Endothelial cell of umbilical vein (primary cell): ENCODE measurements at regions not wholly inside any gene's neighbourhood (a gene's known extent, or its start where the extent isn't known, plus 50 kb on each side); places are given as distances from the start of the nearest gene placed in this dataset.

Source experiments
- BruUV-seq: library from RNA; stranded (reverse); fragments of 400-500 nt; replicated peaks from 2 replicates; lab custom pipeline; 2021; lab: Mats Ljungman, UMichigan
- CTCF ChIA-PET: fragments of 300-600, 350-600 bp; sonication (Branson Sonifier 250); formaldehyde crosslinking; loops from one replicate; lab custom pipeline; 2021; ENCODE audit warnings: antibody characterized with exemption, inconsistent platforms; lab: Charles Lee
- POLR2A ChIA-PET: fragments of 300-600, 350-600 bp; sonication (Branson Sonifier 250); formaldehyde crosslinking; loops from one replicate; lab custom pipeline; 2021; ENCODE audit warnings: antibody characterized with exemption, inconsistent platforms; lab: Charles Lee
- DNase-seq: peaks from one replicate; pipeline ENCODE4 v3.0.0-alpha.2; 2011; ENCODE audit warnings: low read depth, low spot score
- FAIRE-seq: peaks from 2 replicates; lab custom pipeline; 2011; peaks lifted over from hg19 to GRCh38; lab: Jason Lieb, UNC
- H2AFZ ChIP-seq: 2 replicates; pipeline ENCODE4 v1.6.0; 2012; ENCODE audit warnings: low read depth, low read length, control low read depth, inconsistent platforms
- H3K27ac ChIP-seq: 2 replicates; pipeline ENCODE4 v1.5.1; 2011; ENCODE audit warnings: low read depth, mild to moderate bottlenecking, control low read depth, low read length, moderate library complexity; ENCODE audit not compliant: insufficient read depth
- H3K27me3 ChIP-seq, 2 experiments: 2 replicates each; pipeline versions ENCODE4 v1.6.0 to v1.6.1; 2011; ENCODE audit warnings: low read length in 2 of 2, mixed read lengths in 1 of 2; ENCODE audit not compliant: control insufficient read depth in 2 of 2, insufficient read depth in 2 of 2
- H3K36me3 ChIP-seq, 2 experiments: 2 replicates in 1 of 2; 3 replicates in 1 of 2; pipeline ENCODE4 v1.5.1; 2011; ENCODE audit warnings: low read length in 2 of 2, mild to moderate bottlenecking in 1 of 2, moderate library complexity in 1 of 2; ENCODE audit not compliant: control insufficient read depth in 2 of 2, insufficient read depth in 2 of 2; ENCODE audit errors: extremely low read depth in 1 of 2
- H3K4me1 ChIP-seq: 3 replicates; pipeline ENCODE4 v1.5.1; 2011; ENCODE audit warnings: mild to moderate bottlenecking, low read length; ENCODE audit not compliant: control insufficient read depth, insufficient read depth; ENCODE audit errors: extremely low read depth
- H3K4me2 ChIP-seq: 2 replicates; pipeline ENCODE4 v1.6.1; 2011; ENCODE audit warnings: low read length, control low read depth, mixed read lengths; ENCODE audit not compliant: insufficient read depth
- H3K4me3 ChIP-seq, 3 experiments: fragments of 200-600 bp in 1 of 3; sonication (generic), shearing (Covaris generic) in 1 of 3; replicated peaks in 1 of 3; 2 replicates each; pipeline ENCODE4 v1.5.1; 2011 to 2016; ENCODE audit warnings: control low read depth in 3 of 3, low read length in 3 of 3, mild to moderate bottlenecking in 2 of 3, inconsistent platforms in 1 of 3, low read depth in 1 of 3, moderate library complexity in 1 of 3; ENCODE audit not compliant: insufficient read depth in 1 of 3
- H3K79me2 ChIP-seq: 2 replicates; pipeline ENCODE4 v1.6.0; 2012; ENCODE audit warnings: low read length, inconsistent platforms; ENCODE audit not compliant: control insufficient read depth, insufficient read depth
- H3K9ac ChIP-seq: replicated peaks from 2 replicates; pipeline ENCODE3; 2011; ENCODE audit warnings: low read length, control low read depth; ENCODE audit not compliant: insufficient read depth; ENCODE audit errors: extremely low read depth
- H3K9me1 ChIP-seq: replicated peaks from 3 replicates; pipeline ENCODE4 v1.6.0; 2011; ENCODE audit warnings: mild to moderate bottlenecking, low read length; ENCODE audit not compliant: control insufficient read depth, insufficient read depth; ENCODE audit errors: extremely low read depth
- H3K9me3 ChIP-seq: replicated peaks from 2 replicates; pipeline ENCODE4 v1.5.1; 2012; ENCODE audit warnings: low read length, inconsistent platforms; ENCODE audit not compliant: control insufficient read depth, insufficient read depth
- H4K20me1 ChIP-seq: replicated peaks from 2 replicates; pipeline ENCODE3; 2011; ENCODE audit warnings: mild to moderate bottlenecking, low read length; ENCODE audit not compliant: control insufficient read depth, insufficient read depth; ENCODE audit errors: extremely low read depth
- EZH2 ChIP-seq: IDR thresholded peaks from 2 replicates; pipeline ENCODE4 v1.6.1; 2012; ENCODE audit warnings: borderline replicate concordance, low read depth, mild to moderate bottlenecking, moderate library complexity, low read length, inconsistent platforms; ENCODE audit not compliant: severe bottlenecking
- FOS ChIP-seq: IDR thresholded peaks from 2 replicates; pipeline ENCODE4 v1.6.1; 2011; ENCODE audit warnings: mild to moderate bottlenecking, low read length, moderate library complexity, borderline replicate concordance; ENCODE audit not compliant: insufficient read depth
- GATA2 ChIP-seq: IDR thresholded peaks from 2 replicates; pipeline ENCODE4 v1.7.0; 2011; ENCODE audit warnings: low read depth, mild to moderate bottlenecking, moderate library complexity, mixed read lengths, low read length; ENCODE audit not compliant: insufficient read length, insufficient read depth
- JUN ChIP-seq: IDR thresholded peaks from 2 replicates; pipeline ENCODE4 v1.6.1; 2011; ENCODE audit warnings: borderline replicate concordance, low read depth; ENCODE audit not compliant: insufficient read length, insufficient read depth
- MYC ChIP-seq: IDR thresholded peaks from one replicate; pipeline ENCODE4 v1.6.1; 2011; ENCODE audit warnings: mild to moderate bottlenecking, low read depth, low read length
- POLR2A ChIP-seq: IDR thresholded peaks from 2 replicates; pipeline ENCODE4 v1.6.1; 2012; ENCODE audit warnings: low read depth, mild to moderate bottlenecking, control low read depth, low read length
- dilution Hi-C: fragments of 300-500 bp; cut with MboI; formaldehyde crosslinking; loops from one replicate; pipeline ENCODE4 v1.15.0; 2019; ENCODE audit warnings: low sequenced_read_pairs; ENCODE audit not compliant: extremely low pct_ligation_motif_present
- intact Hi-C: fragments of 100-400 bp; cut with micrococcal nuclease; formaldehyde crosslinking; loops from one replicate; pipeline ENCODE4 v1.10.0; 2022
- TF ChIP-seq, protein P1 (sequence below), 2 donors: IDR thresholded peaks; 1 replicate in 1 of 2; 2 replicates in 1 of 2; pipeline ENCODE4 v1.5.1; 2011; ENCODE audit warnings: low read length in 2 of 2, mild to moderate bottlenecking in 2 of 2, moderate library complexity in 2 of 2, control low read depth in 1 of 2, inconsistent platforms in 1 of 2, low read depth in 1 of 2; ENCODE audit not compliant: insufficient read depth in 1 of 2; ENCODE audit errors: extremely low read depth in 1 of 2

GRCh38 chr3:105970283-105970682 lies 101.5 kb upstream of the CBLB start:
- H3K27me3 ChIP-seq = no peaks in the 10 kb centered on the region
- no peak for DNase-seq
- dilution Hi-C loops (no loop called here), intact Hi-C loops (no loop called here)
- no peaks in the 10 kb centered on the region for H4K20me1 ChIP-seq
- no peaks in the 10 kb centered on the region for H3K9me3 ChIP-seq
- no peak overlapping the region for H3K4me2 ChIP-seq
- H3K27ac ChIP-seq = no peak overlapping the region
- BruUV-seq = no TSS peak
- no peaks in the 10 kb centered on the region for H3K9me1 ChIP-seq
- H3K4me1 ChIP-seq = no peaks in the 10 kb centered on the region
- H2AFZ ChIP-seq = no peak overlapping the region
- POLR2A ChIA-PET = no interaction called here
- TF ChIP-seq EZH2 = no peak
- no peak for TF ChIP-seq JUN
- TF ChIP-seq, protein P1, sequence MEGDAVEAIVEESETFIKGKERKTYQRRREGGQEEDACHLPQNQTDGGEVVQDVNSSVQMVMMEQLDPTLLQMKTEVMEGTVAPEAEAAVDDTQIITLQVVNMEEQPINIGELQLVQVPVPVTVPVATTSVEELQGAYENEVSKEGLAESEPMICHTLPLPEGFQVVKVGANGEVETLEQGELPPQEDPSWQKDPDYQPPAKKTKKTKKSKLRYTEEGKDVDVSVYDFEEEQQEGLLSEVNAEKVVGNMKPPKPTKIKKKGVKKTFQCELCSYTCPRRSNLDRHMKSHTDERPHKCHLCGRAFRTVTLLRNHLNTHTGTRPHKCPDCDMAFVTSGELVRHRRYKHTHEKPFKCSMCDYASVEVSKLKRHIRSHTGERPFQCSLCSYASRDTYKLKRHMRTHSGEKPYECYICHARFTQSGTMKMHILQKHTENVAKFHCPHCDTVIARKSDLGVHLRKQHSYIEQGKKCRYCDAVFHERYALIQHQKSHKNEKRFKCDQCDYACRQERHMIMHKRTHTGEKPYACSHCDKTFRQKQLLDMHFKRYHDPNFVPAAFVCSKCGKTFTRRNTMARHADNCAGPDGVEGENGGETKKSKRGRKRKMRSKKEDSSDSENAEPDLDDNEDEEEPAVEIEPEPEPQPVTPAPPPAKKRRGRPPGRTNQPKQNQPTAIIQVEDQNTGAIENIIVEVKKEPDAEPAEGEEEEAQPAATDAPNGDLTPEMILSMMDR (IDR thresholded peaks at IDR 0.05; ENCODE audit: extremely low read depth in 1 of 2, insufficient read depth in 1 of 2, low read depth in 1 of 2, low read length in 2 of 2) = no peak
- no peak for TF ChIP-seq POLR2A
- no peak for TF ChIP-seq MYC
- TF ChIP-seq FOS = no peak
- no peak overlapping the region for H3K9ac ChIP-seq
- no peak for FAIRE-seq
- CTCF ChIA-PET = interaction anchor here (1.0 to 2.2 kb wide), 2 partner anchors 14 to 32 kb away, joined by 4 to 6 read pairs; no protein-coding TSS in a partner anchor
- no peaks in the 10 kb centered on the region for H3K36me3 ChIP-seq
- no peaks in the 10 kb centered on the region for H3K79me2 ChIP-seq
- no peak overlapping the region for H3K4me3 ChIP-seq

DNA sequence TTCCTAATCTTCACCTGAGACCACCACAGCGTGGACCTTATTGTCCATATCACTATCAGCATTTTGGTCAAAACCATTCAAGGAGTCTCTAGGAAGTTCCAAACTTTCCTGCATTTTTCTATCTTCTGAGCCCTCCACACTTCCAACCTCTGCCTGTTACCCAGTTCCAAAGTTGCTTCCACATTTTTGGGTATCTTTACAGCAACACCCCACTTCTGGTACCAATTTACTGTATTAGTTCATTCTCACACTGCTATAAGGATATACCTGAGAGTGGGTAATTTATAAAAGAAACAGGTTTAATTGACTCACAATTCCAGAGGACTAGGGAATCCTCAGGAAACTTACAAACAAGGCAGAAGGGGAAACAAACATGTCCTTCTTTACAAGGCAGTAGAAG lies 103.3 kb upstream of the CBLB start:
- no peaks in the 10 kb centered on the region for H3K9me3 ChIP-seq
- TF ChIP-seq GATA2 (no peak), POLR2A (no peak), MYC (no peak)
- TF ChIP-seq, protein P1 (IDR thresholded peaks at IDR 0.05; ENCODE audit: extremely low read depth in 1 of 2, insufficient read depth in 1 of 2, low read depth in 1 of 2, low read length in 2 of 2) = no peak
- no peaks in the 10 kb centered on the region for H3K79me2 ChIP-seq
- FAIRE-seq (no peak), DNase-seq (no peak)
- ChIA-PET CTCF (no interaction called here), POLR2A (no interaction called here)
- H2AFZ ChIP-seq = no peak overlapping the region
- no peaks in the 10 kb centered on the region for H3K9me1 ChIP-seq
- no peak overlapping the region for H3K4me2 ChIP-seq
- dilution Hi-C loops (no loop called here), intact Hi-C loops (no loop called here)
- H3K9ac ChIP-seq = no peak overlapping the region
- no peaks in the 10 kb centered on the region for H3K4me1 ChIP-seq
- no peaks in the 10 kb centered on the region for H4K20me1 ChIP-seq
- H3K36me3 ChIP-seq = no peaks in the 10 kb centered on the region
- H3K27ac ChIP-seq = no peak overlapping the region
- no peaks in the 10 kb centered on the region for H3K27me3 ChIP-seq
- BruUV-seq = no TSS peak
- H3K4me3 ChIP-seq = no peak overlapping the region
